ENCODE measurements at regions not wholly inside any gene's neighbourhood (a gene's known extent, or its start where the extent isn't known, plus 50 kb on each side); places are given as distances from the start of the nearest gene placed in this dataset.

- H3K4me3 Mint-ChIP-seq: no peak overlapping the region
- Histone ChIP-seq H3K4ac (ENCODE audit: low read depth, low read length) (no peak overlapping the region), H2BK5ac (ENCODE audit: insufficient read length, low read length) (no peak overlapping the region), H3K9ac (ENCODE audit: extremely low read depth, insufficient read length, low read length) (no peak overlapping the region), H3K14ac (ENCODE audit: insufficient read depth, low read length) (no peak overlapping the region), H4K8ac (replicated peaks; ENCODE audit: insufficient read length, low read depth, low read length) (no peak overlapping the region), H3K79me1 (ENCODE audit: insufficient read depth, low read depth, low read length, poor library complexity, severe bottlenecking) (no peaks in the 10 kb centered on the region), H2BK15ac (ENCODE audit: low read depth, low read length) (no peak overlapping the region), H2AFZ (ENCODE audit: low read length) (no peak overlapping the region), H3K56ac (ENCODE audit: insufficient read length, low read depth, low read length) (no peak overlapping the region), H3K4me1 (ENCODE audit: insufficient read depth, low read length) (no peaks in the 10 kb centered on the region), H3K23ac (ENCODE audit: insufficient read length, low read depth, low read length) (no peak overlapping the region), H2BK12ac (ENCODE audit: insufficient read length, low read depth, low read length) (no peak overlapping the region), H3K27ac (ENCODE audit: insufficient read length, low read depth, low read length) (no peak overlapping the region), H2AK5ac (ENCODE audit: insufficient read length, low read length) (no peak overlapping the region), H3K79me2 (ENCODE audit: insufficient read depth, low read length) (no peaks in the 10 kb centered on the region), H4K5ac (ENCODE audit: insufficient read length, low read depth, low read length) (no peak overlapping the region), H3K4me2 (ENCODE audit: insufficient read depth, insufficient read length, low read length) (no peak overlapping the region), H2BK120ac (ENCODE audit: low read depth, low read length, poor library complexity, severe bottlenecking) (no peak overlapping the region), H3K23me2 (ENCODE audit: insufficient read length, low read depth, low read length, poor library complexity, severe bottlenecking) (no peaks in the 10 kb centered on the region), H4K20me1 (ENCODE audit: control insufficient read depth, insufficient read depth, insufficient read length) (no peaks in the 10 kb centered on the region), H3K18ac (ENCODE audit: insufficient read length, low read depth, low read length) (no peak overlapping the region), H4K91ac (ENCODE audit: insufficient read length, low read depth, low read length) (no peak overlapping the region), H3T11ph (ENCODE audit: low read length) (no peak overlapping the region), H2BK20ac (ENCODE audit: low read depth, low read length, poor library complexity, severe bottlenecking) (no peak overlapping the region), H3K9me3 (ENCODE audit: control insufficient read depth, low read depth, low read length) (no peaks in the 10 kb centered on the region), H3K27me3 (ENCODE audit: insufficient read depth, low read length) (no peaks in the 10 kb centered on the region)
- no peaks in the 10 kb centered on the region; the same call in 1 of the 2 replicates for H3K27me3 Mint-ChIP-seq (ENCODE audit: low read depth)
- no peaks in the 10 kb centered on the region for H3K4me1 Mint-ChIP-seq
- no peaks in the 10 kb centered on the region; a peak in 1 of 7 replicates for H3K36me3 Mint-ChIP-seq (ENCODE audit: insufficient read depth in 1 of 3, low read depth in 3 of 3)
- TF ChIP-seq CTCF (conservative IDR thresholded peaks at IDR 0.05): no peak
- H3K9me3 Mint-ChIP-seq: peaks cover 3 to 15% of the 10 kb centered on the region in 2 experiments; a peak in 3 of 5 replicates
- no CpG with 5 or more reads among the region's 2 CpGs for WGBS (ENCODE audit: extremely low coverage, insufficient read length, low lambda C conversion rate)
- no peak overlapping the region for H3K27ac Mint-ChIP-seq
- DNase-seq: no peak
Observed at GRCh38 chr15:45863881-45864580, 229.2 kb downstream of the SQOR start.

Data from H9 (cell line).